AG04450 (cell line): ENCODE measurements at regions not wholly inside any gene's neighbourhood (a gene's known extent, or its start where the extent isn't known, plus 50 kb on each side); places are given as distances from the start of the nearest gene placed in this dataset.

Source experiments
- CTCF ChIA-PET: fragments of 300-600, 350-600 bp; formaldehyde crosslinking; extraction: SDS; loops from one replicate; lab custom pipeline; 2022; ENCODE audit warnings: antibody characterized with exemption, inconsistent platforms; lab: Charles Lee
- POLR2A ChIA-PET: fragments of 350-600 bp; formaldehyde crosslinking; extraction: SDS; loops from one replicate; lab custom pipeline; 2021; ENCODE audit warnings: antibody characterized with exemption, inconsistent platforms; lab: Yijun Ruan, JAX
- DNase-seq: peaks from one replicate; pipeline ENCODE4 v3.0.0-alpha.2; 2011; ENCODE audit warnings: low read depth, low spot score
- H3K27ac ChIP-seq: one replicate; pipeline ENCODE4 v1.5.1; 2012; ENCODE audit warnings: low read depth, low read length, control low read depth
- H3K27me3 ChIP-seq: one replicate; pipeline ENCODE4 v1.6.0; 2012; ENCODE audit warnings: low read length; ENCODE audit not compliant: control insufficient read depth, insufficient read depth
- H3K4me3 ChIP-seq: 2 replicates; pipeline ENCODE4 v1.5.1; 2011; ENCODE audit warnings: mild to moderate bottlenecking, low read depth, low read length, control low read depth
- H3K9me3 ChIP-seq: 2 replicates; pipeline ENCODE4 v1.5.1; 2012; ENCODE audit warnings: low read length; ENCODE audit not compliant: control insufficient read depth, insufficient read depth
- TF ChIP-seq, protein P1 (sequence below): IDR thresholded peaks from 2 replicates; pipeline ENCODE4 v1.5.1; 2011; ENCODE audit warnings: low read depth, low read length, control low read depth, inconsistent platforms

GRCh38 chr2:217206907-217207698, 347.2 kb upstream of the TNP1 start:
- H3K9me3 ChIP-seq: no peaks in the 10 kb centered on the region
- H3K4me3 ChIP-seq: no peak overlapping the region
- DNase-seq: no peak
- TF ChIP-seq, protein P1, sequence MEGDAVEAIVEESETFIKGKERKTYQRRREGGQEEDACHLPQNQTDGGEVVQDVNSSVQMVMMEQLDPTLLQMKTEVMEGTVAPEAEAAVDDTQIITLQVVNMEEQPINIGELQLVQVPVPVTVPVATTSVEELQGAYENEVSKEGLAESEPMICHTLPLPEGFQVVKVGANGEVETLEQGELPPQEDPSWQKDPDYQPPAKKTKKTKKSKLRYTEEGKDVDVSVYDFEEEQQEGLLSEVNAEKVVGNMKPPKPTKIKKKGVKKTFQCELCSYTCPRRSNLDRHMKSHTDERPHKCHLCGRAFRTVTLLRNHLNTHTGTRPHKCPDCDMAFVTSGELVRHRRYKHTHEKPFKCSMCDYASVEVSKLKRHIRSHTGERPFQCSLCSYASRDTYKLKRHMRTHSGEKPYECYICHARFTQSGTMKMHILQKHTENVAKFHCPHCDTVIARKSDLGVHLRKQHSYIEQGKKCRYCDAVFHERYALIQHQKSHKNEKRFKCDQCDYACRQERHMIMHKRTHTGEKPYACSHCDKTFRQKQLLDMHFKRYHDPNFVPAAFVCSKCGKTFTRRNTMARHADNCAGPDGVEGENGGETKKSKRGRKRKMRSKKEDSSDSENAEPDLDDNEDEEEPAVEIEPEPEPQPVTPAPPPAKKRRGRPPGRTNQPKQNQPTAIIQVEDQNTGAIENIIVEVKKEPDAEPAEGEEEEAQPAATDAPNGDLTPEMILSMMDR: no peak
- POLR2A ChIA-PET: no interaction called here
- CTCF ChIA-PET: interaction anchor here (1.2 kb wide), 2 partner anchors 41 to 304 kb away, joined by 3 read pairs; no protein-coding TSS in a partner anchor
- H3K27me3 ChIP-seq: no peaks in the 10 kb centered on the region
- H3K27ac ChIP-seq: no peak overlapping the region

DNA sequence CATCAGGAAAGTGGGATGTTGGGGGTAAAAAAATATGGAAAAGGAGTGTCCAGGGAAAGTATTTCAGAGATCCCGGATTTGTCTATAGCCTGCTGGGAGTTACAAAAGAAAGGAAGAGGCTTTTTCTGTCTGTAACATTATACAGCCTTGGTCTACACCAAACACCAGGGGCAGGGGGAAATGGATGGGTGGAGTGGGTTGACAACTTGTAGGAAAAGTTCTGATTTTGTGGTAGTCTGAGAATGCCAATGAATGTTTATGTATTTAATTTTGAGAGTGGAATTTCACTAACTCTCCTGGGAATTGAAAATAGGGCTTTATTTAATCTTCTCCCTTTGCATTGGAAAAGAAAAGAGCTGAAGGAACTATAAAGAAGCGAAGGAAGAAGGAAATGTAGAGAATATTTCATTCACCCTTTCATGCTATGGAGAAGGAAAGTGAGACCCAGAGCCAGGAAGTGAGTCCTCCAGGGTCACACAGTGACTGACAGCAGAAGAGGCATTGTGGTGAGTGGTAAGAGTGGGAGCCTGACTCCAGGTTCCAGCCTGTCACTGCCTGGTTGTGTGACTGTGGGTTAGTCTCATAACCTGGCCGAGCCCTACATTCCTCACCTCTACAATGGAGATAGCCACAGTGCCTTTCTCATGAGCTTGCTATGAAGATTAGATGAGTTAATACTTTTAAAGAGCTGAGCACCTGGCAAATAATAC, 346.3 kb upstream of the TNP1 start:
- no peaks in the 10 kb centered on the region for H3K9me3 ChIP-seq
- DNase-seq: no peak
- TF ChIP-seq, protein P1: no peak
- POLR2A ChIA-PET: no interaction called here
- H3K4me3 ChIP-seq: no peak overlapping the region
- H3K27ac ChIP-seq: no peak overlapping the region
- no peaks in the 10 kb centered on the region for H3K27me3 ChIP-seq
- CTCF ChIA-PET: interaction anchor here (1.2 kb wide), 1 partner anchor 40 kb away, joined by 3 read pairs; no protein-coding TSS in a partner anchor

GRCh38 chr2:217204358-217204757, 344.5 kb upstream of the TNP1 start:
- no peak for DNase-seq
- CTCF ChIA-PET: interaction anchor here (0.5 kb wide), 1 partner anchor 43 kb away, joined by 4 read pairs; no protein-coding TSS in a partner anchor
- POLR2A ChIA-PET: no interaction called here

GRCh38 chr2:217203086-217203485, 343.2 kb upstream of the TNP1 start:
- Histone ChIP-seq H3K4me3 (no peak overlapping the region), H3K9me3 (no peaks in the 10 kb centered on the region), H3K27ac (no peak overlapping the region), H3K27me3 (no peaks in the 10 kb centered on the region)
- ChIA-PET POLR2A (no interaction called here), CTCF (no interaction called here)
- TF ChIP-seq, protein P1: no peak
- no peak for DNase-seq

More at GRCh38 chr2:217204358-217204757, 344.5 kb upstream of the TNP1 start:
- Histone ChIP-seq H3K4me3 (no peak overlapping the region), H3K27ac (no peak overlapping the region), H3K27me3 (no peaks in the 10 kb centered on the region), H3K9me3 (no peaks in the 10 kb centered on the region)
- TF ChIP-seq, protein P1: no peak

GRCh38 chr2:217199255-217199630, 339.4 kb upstream of the TNP1 start:
- Histone ChIP-seq H3K27ac (no peak overlapping the region), H3K27me3 (no peaks in the 10 kb centered on the region), H3K4me3 (no peak overlapping the region), H3K9me3 (peaks cover 4% of the 10 kb centered on the region; the same call in 1 of the 2 replicates)
- DNase-seq: no peak
- TF ChIP-seq, protein P1: no peak
- CTCF ChIA-PET: no interaction called here
- POLR2A ChIA-PET: no interaction called here
